ENCODE measurements at regions not wholly inside any gene's neighbourhood (a gene's known extent, or its start where the extent isn't known, plus 50 kb on each side); places are given as distances from the start of the nearest gene placed in this dataset.

GRCh38 chr7:67762516-67762915 lies 765.9 kb downstream of the TYW1 start:
- DNase-seq (ENCODE audit: extremely low read depth, low read depth): no peak
- TF ChIP-seq CTCF (IDR thresholded peaks at IDR 0.05; ENCODE audit: low read depth, low read length): no peak

DNA sequence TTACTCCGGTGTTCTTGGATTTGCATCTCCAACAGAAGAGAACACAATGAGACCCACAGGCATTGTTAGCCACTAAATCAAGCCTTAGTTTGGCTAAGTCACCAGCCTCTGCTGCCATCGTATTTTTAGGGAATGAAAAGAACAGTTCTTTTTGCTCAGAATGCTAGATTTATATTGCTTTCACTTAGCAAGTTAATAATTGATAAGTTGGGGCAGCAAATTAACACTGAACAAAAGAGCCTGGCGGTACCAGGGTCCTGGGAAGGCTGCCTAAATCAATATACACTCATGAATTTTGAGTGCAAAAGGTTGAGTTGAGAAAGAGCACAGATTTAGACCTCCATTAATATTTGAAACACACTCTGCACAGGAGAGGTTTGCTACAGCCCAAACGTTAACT lies 767.7 kb downstream of the TYW1 start:
- no peak for DNase-seq (ENCODE audit: extremely low read depth, low read depth)
- no peak for TF ChIP-seq CTCF (IDR thresholded peaks at IDR 0.05; ENCODE audit: low read depth, low read length)

- TF ChIP-seq CTCF (IDR thresholded peaks at IDR 0.05; ENCODE audit: low read depth, low read length): no peak
Measured at GRCh38 chr7:67765481-67766175, 769.0 kb downstream of the TYW1 start.

DNA sequence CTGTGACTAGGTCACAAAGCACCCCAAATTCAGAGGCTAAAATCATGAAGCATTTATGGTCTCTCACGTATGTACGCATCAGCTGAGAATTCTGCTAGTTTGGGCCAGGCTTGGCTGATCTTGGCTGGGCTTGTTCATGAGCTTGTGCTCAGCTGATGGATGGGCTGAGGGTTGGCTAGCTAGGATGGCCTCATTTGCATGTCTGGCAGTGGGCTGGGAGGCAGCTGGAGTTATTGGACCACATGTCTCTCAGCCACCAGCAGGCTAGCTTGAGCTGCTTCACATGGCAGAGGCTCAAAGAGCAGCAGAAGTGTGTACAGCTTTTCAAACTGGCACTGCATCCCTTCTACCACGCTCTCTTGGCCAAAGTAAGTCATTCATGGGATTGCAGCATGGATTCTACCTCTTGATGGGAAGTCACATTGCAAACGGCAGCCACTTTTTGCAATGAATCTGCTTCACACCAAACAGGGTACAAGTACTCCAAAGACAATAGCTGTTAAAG lies 770.3 kb downstream of the TYW1 start:
- no peak for DNase-seq (ENCODE audit: extremely low read depth, low read depth)
- no peak for TF ChIP-seq CTCF (IDR thresholded peaks at IDR 0.05; ENCODE audit: low read depth, low read length)

More at GRCh38 chr7:67765481-67766175, 769.0 kb downstream of the TYW1 start:
- DNase-seq (ENCODE audit: extremely low read depth, low read depth): no peak

GRCh38 chr7:67771846-67772605 lies 775.4 kb downstream of the TYW1 start:
- no peak for TF ChIP-seq CTCF (IDR thresholded peaks at IDR 0.05; ENCODE audit: low read depth, low read length)
- DNase-seq (ENCODE audit: extremely low read depth, low read depth): no peak

GRCh38 chr7:67773081-67773480 lies 776.4 kb downstream of the TYW1 start:
- no peak for TF ChIP-seq CTCF (IDR thresholded peaks at IDR 0.05; ENCODE audit: low read depth, low read length)
- DNase-seq (ENCODE audit: extremely low read depth, low read depth): no peak

DNA sequence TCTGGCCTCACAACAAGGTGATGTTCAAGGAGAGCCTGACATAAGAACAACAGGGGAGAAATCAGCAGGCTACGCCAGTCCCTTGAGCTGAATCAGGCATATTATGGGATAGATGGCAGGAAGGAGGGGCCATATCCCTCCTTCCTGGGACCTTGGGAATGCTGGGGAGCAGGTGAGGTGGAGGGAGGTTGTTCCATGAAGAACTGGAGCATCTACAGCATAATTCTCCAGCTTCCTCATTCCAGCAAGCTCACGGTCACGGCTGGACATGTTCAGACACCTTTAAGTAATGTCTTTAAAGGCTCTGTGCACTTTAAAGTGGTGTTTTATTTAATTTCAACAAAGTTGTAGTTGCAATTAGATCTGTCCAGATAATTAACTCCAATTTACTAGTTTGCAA lies 780.5 kb downstream of the TYW1 start:
- TF ChIP-seq CTCF (IDR thresholded peaks at IDR 0.05; ENCODE audit: low read depth, low read length): no peak
- no peak for DNase-seq (ENCODE audit: extremely low read depth, low read depth)

Data from AG09319 (cell line).